GM18517 (cell line): ENCODE measurements at regions not wholly inside any gene's neighbourhood (a gene's known extent, or its start where the extent isn't known, plus 50 kb on each side); places are given as distances from the start of the nearest gene placed in this dataset.

Experiments used
- ATAC-seq: cut with Tn5 transposase; IDR thresholded peaks from one replicate; pipeline ENCODE4 v1.9.1; 2021; ENCODE audit warnings: mild to moderate bottlenecking, moderate library complexity; ENCODE audit not compliant: unreplicated experiment

DNA sequence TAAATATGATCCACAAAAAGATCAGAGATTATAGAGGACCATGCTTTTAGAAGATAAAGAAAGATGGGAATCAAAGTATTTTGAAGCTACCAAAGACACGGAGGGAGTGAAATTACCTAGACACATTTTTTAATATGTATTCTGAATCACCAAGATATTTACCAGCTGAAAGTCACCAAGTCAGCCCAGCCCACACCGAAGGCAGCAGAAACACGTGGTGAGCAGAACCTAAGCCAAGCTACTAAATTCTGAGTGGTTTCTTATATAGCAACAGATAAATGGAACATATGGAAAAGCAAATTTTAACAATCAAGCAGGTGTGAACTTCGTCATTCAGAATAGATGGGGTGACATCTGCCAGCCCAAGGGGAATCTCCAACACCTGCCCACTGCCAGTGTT lies 134.7 kb upstream of the AKR1E2 start:
- ATAC-seq: no peak

DNA sequence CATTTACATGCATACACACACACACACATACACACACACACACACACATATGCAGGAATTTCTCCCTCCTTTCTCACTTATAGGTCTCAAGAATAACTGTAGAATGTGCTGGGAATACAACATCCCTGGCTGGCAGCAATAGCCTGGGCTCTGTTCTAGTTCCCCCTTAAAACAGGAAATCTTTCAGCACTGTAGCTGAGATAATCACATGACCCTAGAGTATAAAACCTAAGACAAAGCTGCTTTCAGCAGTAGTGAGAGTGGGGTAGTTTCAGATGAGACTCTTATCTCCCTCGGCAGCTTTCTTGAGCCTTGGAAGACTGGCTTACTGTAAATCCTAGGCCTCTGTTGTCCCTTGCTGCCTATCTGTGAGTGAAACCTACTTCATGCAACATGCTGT lies 137.4 kb upstream of the AKR1E2 start:
- ATAC-seq: no peak

DNA sequence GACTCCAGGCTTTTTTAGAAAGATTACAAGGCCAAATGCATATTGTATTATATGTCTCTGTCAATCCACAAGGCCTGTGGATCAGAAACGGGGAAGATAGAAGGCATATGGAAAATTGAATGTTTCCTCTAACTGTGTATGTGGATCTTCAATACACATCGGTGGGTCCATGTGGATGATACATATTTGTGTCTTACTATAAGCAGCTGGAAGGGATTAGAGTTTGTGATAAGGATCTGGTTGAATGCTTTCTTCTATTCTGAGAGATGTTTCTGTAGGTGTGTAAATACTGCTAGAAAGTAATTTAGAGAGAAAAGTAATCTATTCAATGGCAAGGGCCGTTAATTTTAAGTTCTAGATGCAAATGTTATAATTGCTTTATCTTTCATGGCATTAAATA lies 137.8 kb upstream of the AKR1E2 start:
- ATAC-seq: no peak

DNA sequence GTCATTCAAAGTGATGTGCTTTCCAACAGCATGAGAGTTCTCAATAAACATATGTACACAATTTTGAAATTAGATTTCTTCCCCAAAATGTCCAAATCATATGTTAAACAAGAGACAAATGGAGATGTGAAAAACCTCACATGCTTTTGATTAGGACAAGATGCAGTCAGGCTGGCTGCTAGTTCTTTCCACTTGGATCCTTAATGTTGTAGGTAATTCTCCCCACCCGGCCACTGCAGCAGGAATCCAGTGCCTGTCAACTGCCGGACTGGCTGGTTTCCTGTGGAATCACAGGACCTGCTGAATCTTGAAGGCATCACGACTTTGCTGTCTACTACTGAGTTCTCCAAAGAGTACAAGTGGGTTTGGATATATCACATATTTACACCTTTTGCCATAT lies 138.6 kb upstream of the AKR1E2 start:
- no peak for ATAC-seq

DNA sequence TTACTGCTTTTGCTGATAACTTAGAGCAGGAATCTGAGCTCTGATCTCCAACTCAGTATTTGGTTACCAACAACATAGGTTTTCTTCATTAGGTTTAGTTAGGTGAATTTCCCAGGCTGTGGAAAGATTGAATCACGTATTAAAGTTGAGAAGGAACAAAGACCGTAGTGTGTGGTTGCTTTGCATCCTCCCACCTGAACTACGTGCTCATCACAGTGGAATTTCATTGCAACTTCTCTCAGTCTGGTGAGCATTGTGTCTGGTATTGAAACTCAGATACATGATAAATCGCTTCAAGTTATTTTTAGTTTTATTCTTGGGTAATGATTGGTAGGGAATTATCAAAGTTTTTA lies 139.4 kb upstream of the AKR1E2 start:
- no peak for ATAC-seq

DNA sequence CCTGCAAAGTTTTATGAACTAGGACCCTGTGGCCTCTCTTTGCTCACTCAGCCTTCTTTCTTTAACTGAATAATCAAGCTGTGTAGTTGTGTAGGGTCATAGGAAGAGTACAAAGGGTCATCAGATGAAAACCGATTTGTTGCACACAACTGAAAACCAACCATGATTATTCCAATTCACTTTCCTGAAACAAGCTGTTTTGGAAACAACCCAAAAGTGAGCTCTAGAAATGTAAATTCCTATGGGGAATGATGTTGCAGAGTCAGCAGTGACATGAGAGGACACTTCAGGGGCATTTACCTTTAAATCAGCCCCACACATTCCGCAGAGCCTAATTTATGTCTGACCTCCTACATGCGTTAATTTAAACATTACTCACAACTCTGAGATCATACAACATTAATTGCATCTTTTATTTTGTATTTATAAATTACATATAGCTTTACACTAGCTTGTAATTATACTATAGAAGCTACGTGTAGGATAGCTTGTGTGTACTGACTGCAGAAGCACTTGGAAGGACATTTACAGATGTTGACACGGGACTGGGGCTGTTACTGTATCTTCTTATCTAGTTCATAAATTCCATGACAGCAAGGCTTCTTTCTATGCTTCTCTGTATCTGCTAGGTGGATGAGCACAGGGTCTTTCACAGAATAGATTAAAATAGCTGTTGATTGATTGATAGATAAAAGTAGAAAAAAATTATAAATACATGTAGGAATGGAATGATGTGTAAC lies 139.9 kb upstream of the AKR1E2 start:
- ATAC-seq: no peak

DNA sequence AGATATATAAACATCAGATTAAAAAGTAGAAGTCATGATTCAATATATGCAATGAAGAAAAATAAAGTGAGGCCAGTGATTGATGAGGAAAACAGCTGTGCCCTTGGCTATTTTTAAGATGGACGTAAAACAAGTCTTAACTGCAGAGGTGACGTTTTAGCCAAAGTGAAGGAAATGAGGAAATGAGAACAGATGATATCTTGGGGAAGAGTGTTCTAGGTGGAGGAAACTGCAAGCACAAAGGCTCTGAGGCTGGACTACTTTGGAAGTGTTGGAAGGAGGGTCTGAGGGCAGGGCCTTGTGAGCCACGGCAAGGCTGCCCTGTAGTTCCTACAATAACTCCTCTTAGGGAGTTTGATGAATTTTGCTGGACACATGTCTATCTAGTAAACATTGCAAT lies 140.5 kb upstream of the AKR1E2 start:
- ATAC-seq: no peak

DNA sequence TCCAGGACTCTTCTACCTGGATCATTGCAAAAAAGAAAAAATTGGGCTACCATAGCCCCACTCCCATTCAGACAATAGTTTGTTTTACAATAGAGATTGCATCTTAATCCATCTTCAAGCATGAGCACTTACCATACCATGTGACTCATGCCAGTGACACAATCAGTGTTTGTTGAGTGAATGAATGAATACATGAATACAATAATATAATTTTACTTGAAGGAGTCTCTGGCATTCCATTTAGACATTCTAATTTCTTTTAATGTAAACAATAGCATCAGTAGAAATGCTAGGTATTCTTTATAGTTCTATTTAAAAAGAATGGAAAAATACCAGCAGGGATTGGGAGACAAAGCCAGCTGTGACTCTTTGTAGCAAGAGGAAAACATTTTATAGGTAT lies 141.6 kb upstream of the AKR1E2 start:
- no peak for ATAC-seq

DNA sequence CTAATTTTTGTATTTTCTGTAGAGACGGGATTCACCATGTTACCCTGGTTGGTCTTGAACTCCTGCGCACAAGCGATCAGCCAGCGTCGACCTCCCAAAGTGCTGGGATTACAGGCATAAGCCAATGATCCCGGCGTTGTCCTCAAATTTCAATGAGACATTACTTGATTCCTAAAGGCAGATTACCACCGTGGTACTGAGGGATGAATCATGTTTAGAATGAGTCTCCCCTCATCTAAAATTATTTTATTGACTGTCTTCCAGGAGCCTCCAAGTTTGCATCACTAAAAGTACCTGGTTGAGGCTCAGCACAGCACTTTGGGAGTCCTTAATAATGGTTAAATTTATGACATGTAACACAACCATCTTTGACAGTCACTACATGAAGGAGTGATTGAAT lies 142.2 kb upstream of the AKR1E2 start:
- no peak for ATAC-seq

DNA sequence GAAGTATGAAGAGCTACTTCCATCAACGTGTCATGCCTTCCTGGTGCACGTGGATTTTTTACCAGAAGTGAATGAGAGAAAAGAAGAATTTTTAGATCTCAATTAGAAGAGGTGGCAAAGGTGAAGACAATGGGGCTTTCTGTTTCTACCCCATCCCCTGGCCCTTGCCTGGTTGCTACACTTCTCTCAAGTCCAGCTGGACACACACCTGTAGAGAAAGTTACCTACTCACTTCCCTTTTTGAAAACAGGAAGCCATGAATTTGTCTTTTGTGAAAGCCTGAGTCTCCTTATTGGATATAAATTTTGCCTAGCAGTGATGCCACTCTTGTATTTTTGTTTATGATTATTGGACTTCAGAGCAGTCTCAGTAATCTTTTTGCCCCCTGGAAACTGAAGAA lies 142.9 kb upstream of the AKR1E2 start:
- no peak for ATAC-seq

DNA sequence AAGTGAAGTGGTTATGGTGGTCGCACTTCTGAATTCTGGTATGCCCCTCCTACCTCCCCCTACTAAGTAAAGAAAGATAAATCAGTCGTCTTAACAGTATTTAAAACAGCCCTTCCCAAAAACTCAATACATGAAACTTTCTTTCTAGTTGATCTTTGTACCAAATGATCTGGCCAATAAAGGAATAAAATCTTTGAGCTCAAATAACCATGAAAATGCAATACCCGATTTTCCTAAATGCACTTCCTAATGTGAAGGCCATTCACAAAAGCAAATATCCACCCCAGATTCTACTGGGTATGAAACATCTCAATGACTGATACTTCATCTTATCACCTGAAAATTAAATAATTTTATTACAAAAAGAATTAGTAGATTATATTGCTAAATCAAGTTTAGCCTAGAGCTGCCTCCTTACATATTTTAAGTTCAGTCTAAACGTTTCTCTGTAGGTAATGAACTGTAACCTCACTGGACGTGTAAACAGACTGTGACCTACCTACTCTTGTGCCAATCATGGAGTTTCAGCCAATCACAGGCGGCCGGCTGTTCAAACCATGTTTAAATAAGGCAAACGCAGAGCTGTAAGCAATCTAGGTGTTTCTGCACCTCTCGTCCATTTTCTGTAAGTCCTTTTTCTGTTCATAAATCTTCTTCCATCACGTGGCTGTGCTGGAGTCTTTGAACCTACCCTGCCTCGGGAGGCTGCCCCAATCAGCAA lies 146.9 kb upstream of the AKR1E2 start:
- ATAC-seq: no peak

DNA sequence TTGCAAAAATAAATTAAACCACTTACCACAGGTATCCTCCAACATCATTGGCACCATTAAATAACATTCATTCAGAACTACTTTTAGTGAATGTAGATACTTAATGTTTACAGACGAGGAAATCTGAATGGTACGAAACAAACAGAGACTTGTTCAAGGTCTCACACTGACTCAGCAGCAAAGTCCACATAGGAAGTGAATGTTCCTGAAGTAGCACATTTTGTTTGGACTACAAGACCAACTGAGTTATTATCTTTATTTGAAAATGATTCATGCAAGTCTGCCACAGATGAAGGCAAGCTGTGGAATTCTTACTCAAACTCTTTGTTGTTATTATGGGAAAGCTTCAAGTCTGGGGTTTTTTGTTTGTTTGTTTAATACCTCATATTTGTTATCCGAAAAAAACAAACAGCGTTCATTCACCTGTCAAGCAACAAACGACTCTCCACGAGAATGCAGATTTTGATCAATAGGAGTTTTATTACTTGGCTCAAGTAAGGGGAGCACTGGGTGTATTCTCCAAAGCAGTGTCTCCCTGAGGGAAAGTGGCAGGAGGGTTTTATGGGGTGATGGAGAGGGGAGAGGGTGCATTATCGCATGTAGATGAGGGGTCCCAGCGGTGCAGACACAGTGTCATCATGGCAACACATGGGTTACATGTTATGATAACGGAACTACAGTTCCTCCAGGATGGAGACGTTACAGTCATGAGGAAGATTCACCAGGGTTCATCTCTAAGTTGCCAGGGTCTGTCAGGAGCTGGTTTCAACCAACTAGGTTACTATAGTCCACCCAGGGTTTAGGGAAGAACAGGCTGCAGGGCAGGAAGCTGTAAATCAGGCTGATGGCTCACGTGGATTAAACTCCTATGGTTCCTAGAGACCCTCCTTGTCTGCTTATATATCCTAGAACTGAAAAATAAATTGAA lies 147.7 kb upstream of the AKR1E2 start:
- no peak for ATAC-seq

DNA sequence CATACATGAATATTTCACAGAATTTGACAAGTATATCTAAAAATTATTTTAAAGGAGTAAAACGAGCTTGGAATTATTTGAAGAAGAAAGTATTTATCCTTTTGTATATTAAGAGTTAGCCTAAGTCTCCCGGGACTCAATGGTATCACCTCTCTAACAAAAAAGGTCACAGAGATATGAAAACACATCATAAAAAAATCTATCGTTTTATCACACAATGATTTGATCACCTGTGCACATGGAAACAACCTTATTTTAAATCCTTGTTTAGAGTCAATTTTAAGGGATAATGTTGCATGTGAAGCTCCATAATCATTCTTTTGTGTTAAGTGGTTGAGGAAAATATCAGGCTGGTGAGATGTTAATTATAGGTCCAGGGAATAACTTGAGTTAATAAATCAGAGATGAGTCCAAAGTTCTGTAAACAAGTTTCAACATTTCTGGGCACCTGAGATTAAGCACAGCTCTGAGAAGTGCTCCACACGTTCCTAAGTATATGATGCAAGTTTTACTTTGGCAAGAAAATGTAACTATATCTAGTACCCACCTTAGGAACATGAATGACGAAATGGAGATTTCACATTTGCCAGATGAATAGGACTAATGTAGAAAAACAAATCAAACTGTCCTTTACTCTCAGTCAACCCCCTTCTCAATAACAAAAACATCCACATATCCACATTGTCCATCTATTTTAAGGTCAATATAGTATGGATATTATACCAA lies 148.5 kb upstream of the AKR1E2 start:
- ATAC-seq: no peak

DNA sequence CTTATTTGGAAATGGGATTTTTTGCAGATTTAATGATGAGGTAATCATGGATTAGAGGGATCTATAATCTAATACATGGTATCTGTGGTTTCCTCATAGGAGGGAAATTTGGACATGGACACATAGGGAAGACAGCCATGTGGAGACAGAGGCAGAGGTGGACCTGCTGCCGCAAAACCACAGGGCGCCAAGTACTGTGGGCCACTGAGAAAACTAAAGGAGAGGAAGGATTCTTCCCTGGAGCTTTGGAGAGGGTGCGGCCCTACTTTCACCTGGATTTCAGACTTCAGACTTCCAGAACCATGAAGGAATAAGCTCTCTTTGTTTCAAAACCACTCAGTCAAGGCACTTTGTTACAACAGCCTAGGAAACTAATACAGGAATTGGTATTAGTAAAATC lies 149.4 kb upstream of the AKR1E2 start:
- no peak for ATAC-seq

DNA sequence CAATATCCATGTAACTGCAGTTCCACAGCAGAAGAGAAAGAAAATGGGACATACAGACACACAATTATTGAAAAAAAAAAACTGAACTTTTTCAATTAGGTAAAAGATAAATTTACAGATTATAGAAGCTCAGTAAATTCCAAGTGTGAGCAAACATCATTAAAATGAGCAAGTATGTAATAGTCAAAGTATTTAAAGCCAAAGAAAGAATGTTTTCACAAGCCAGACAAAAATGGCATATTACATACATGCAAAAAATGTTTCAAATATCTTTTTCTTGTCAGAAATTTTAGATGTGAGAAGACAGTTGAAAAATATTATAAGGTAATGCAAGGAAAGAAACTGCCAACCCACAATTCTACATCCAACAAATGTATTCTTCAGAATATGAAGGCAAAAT lies 150.2 kb upstream of the AKR1E2 start:
- no peak for ATAC-seq

DNA sequence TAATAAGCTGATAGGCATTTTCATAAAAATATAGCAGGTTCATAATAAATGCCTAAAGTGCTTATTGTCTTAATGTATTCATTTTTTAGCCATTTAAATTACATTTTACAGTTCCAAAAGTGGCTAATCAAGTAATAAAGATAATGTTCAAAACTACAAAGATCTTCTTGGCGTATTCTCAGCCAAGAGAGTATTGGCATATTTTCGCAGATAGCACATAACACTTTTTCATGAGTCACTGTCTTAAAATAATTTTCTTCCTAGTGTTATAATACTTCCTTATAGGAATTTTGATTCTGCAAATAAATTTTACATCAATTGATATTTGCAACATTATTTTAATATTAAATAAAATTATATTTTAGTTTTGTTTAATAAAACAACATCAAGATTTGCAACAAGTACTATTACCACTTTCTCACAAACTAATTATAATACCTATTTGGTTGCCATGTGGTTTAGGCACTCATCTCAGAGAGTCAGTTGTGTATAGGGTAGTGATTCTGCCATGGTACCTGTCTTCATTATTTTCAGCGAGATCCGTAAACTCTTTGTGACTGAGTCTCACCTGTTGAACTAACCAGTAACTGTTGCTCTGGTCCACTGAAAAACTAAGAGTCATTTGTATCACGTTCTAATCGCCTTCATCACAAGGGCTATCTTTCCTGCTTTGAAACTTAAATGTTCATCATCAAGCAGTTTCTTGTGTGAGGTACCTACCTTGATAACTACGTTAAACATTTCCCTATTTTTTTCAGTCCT lies 152.5 kb upstream of the AKR1E2 start:
- no peak for ATAC-seq

DNA sequence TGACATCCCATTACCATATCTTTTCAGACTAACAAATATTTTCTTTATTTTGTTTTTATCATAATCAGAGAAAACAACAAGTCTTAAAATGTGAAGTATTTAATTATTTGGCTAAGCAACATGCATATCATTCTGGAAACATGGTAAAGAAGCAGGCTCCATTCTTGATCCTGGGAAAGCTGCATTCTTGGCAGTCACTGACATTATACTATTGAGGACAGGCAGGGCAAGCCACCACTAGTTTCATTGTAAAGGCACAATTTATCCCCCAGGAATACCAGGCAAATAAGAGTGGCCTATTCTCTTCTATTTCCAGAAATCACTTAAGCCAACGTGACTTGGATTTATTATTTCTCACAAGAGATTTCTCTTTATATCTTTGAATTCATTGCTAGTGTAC lies 153.8 kb upstream of the AKR1E2 start:
- ATAC-seq: no peak

DNA sequence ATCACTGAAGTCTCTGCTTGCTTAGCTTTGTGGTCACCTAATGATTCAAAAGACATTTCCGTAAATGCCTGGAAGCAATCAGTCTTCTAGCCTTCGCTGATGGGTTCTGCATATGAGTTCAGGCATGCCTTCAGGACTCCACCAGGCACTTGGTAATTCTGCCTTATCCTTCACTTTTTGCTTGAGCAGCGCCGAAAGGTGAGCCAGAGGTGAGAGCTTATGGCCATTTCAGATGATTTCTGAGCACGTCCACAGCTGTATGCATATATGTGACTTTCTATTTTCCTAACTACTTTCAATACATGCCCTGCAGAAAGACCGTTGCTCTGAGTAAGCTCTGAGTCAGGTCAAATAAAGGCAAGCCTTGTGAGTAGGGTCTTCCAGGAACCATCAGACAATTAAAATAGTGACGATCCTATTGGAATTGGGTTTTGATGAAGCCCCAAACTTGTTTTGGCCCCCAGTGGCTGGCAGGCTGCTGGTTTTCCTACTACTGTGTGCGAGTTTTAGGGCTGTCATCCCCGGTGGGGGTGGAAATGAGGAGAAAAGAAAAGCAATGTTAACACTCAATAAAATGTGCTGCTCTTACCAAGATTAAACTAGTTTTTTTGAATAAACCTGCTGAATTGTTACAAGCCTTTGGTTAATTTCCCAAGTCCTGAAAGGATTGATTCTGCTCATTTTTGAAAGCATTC lies 154.4 kb upstream of the AKR1E2 start:
- ATAC-seq: no peak

DNA sequence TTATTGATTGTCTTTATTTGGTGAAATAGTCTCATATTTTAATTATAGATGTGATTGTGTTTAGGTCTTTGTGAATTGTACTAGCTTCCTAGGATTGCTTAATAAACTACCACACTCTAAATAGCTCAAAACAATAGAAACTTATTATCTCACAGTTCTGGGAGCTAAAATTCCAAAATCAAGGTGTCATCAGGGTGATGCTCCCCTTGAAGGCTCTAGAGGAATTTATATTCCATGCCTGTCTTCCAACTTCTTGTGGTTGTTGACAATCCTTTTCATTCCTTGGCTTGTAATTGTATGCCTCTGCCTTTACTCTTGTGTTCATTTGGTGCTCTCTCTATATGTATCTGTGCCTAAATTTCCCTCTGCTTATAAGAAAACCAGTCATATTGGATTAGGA lies 155.3 kb upstream of the AKR1E2 start:
- ATAC-seq: no peak

DNA sequence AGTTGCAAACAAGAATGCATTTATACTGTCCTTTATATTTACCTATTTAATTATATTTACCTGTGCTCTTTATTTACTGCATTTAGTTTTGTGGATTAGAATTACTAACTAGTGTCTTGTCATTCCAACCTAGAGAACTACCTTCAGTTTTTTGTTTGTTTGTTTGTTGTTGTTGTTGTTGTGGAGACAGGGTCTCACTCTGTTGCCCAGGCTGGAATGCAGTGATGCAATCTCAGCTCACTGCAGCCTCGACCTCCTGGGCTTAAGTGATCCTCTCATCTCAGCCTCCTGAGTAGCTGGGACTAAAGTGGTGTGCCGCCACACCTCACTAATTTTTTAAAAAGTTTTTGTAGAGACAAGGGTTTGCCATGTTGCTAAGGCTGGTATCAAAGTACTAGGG lies 156.4 kb upstream of the AKR1E2 start:
- no peak for ATAC-seq
